Astrocyte (in vitro differentiated cells and primary cell): ENCODE measurements at regions not wholly inside any gene's neighbourhood (a gene's known extent, or its start where the extent isn't known, plus 50 kb on each side); places are given as distances from the start of the nearest gene placed in this dataset.

ENCODE experiments used
- CTCF ChIP-seq: IDR thresholded peaks from 2 replicates; pipeline ENCODE4 v1.5.1; 2011; ENCODE audit warnings: low read depth, mild to moderate bottlenecking, inconsistent platforms, low read length, moderate library complexity; ENCODE audit not compliant: insufficient read depth
- EZH2 ChIP-seq: IDR thresholded peaks from 2 replicates; pipeline ENCODE4 v1.6.1; 2012; ENCODE audit warnings: mild to moderate bottlenecking, low read length, inconsistent platforms; ENCODE audit not compliant: insufficient read depth

- TF ChIP-seq CTCF (no peak), EZH2 (no peak)
Measured at GRCh38 chr7:112572669-112573301, 92.0 kb downstream of the LSMEM1 start.
